GM19452 (cell line): ENCODE measurements at regions not wholly inside any gene's neighbourhood (a gene's known extent, or its start where the extent isn't known, plus 50 kb on each side); places are given as distances from the start of the nearest gene placed in this dataset.

Experiments used
- ATAC-seq: cut with Tn5 transposase; IDR thresholded peaks from one replicate; pipeline ENCODE4 v1.9.1; 2021; ENCODE audit not compliant: unreplicated experiment

- no peak for ATAC-seq
Observed at GRCh38 chr2:103809941-103810441, 1043.9 kb upstream of the POU3F3 start.

GRCh38 chr2:103810875-103811274, 1043.0 kb upstream of the POU3F3 start:
- no peak for ATAC-seq

- no peak for ATAC-seq
Observed at GRCh38 chr2:103814016-103814415, 1039.9 kb upstream of the POU3F3 start.

- no peak for ATAC-seq
Observed at GRCh38 chr2:103815731-103816130, 1038.2 kb upstream of the POU3F3 start.

- no peak for ATAC-seq
Observed at GRCh38 chr2:103817746-103818145, 1036.2 kb upstream of the POU3F3 start.

GRCh38 chr2:103818176-103818575, 1035.7 kb upstream of the POU3F3 start:
- no peak for ATAC-seq

- ATAC-seq, result no peak
Observed at GRCh38 chr2:103819599-103819998, 1034.3 kb upstream of the POU3F3 start.

GRCh38 chr2:103823847-103824246, 1030.1 kb upstream of the POU3F3 start:
- no peak for ATAC-seq

- no peak for ATAC-seq
Observed at GRCh38 chr2:103847276-103847675, 1006.6 kb upstream of the POU3F3 start.

- no peak for ATAC-seq
Observed at GRCh38 chr2:103859238-103859637, 994.7 kb upstream of the POU3F3 start.

GRCh38 chr2:103860016-103860415, 993.9 kb upstream of the POU3F3 start:
- no peak for ATAC-seq

- no peak for ATAC-seq
Observed at GRCh38 chr2:103868396-103868795, 985.5 kb upstream of the POU3F3 start.

GRCh38 chr2:103873716-103874351, 980.1 kb upstream of the POU3F3 start:
- ATAC-seq, result no peak

GRCh38 chr2:103875131-103875530, 978.8 kb upstream of the POU3F3 start:
- ATAC-seq, result no peak

GRCh38 chr2:103875531-103875930, 978.4 kb upstream of the POU3F3 start:
- no peak for ATAC-seq

- ATAC-seq, result no peak
Observed at GRCh38 chr2:103876611-103877010, 977.3 kb upstream of the POU3F3 start.

- no peak for ATAC-seq
Observed at GRCh38 chr2:103879101-103879500, 974.8 kb upstream of the POU3F3 start.

GRCh38 chr2:103880081-103880834, 973.7 kb upstream of the POU3F3 start:
- no peak for ATAC-seq

- no peak for ATAC-seq
Observed at GRCh38 chr2:103887625-103888024, 966.3 kb upstream of the POU3F3 start.

GRCh38 chr2:103896182-103896581, 957.7 kb upstream of the POU3F3 start:
- no peak for ATAC-seq

- no peak for ATAC-seq
Observed at GRCh38 chr2:103898561-103898960, 955.4 kb upstream of the POU3F3 start.

- no peak for ATAC-seq
Observed at GRCh38 chr2:103902347-103902746, 951.6 kb upstream of the POU3F3 start.
